ENCODE measurements at regions not wholly inside any gene's neighbourhood (a gene's known extent, or its start where the extent isn't known, plus 50 kb on each side); places are given as distances from the start of the nearest gene placed in this dataset.

DNA sequence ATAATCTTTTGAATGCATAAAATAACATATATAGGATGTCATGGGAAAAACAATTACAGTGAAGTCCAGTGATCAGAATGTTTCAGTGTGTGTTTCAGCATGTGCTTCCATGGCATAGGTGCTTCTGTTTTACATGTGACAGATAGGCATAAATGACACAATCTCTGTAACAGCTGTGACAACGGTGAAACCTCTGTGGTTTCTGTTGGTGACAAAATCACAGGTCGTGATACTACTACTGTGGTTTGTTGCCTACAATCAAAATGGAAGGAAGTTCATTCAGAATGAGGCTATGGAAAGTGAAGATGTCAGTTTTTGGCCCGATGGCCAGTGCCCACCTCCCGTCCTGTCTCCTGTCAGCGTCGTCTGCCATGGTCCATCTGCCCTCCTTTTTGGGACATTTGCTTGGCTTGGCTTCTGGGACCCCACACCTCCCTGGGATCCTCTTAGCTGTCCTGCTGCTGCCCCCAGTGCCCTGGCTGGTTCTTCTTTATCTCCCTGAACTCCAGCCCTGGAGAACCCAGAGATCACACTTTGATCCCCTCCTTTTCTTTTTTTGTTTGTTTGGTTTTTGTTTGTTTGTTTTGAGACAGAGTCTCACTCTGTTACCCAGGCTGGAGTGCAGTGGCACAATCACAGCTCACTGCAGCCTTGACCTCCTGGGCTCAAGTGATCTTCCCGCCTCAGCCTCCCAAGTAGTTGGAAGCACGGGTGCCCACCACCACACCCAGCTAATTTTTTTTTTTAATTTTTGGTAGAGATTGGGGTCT, 79.3 kb upstream of the NAA20 start (continued):
- TF ChIP-seq, protein P1, sequence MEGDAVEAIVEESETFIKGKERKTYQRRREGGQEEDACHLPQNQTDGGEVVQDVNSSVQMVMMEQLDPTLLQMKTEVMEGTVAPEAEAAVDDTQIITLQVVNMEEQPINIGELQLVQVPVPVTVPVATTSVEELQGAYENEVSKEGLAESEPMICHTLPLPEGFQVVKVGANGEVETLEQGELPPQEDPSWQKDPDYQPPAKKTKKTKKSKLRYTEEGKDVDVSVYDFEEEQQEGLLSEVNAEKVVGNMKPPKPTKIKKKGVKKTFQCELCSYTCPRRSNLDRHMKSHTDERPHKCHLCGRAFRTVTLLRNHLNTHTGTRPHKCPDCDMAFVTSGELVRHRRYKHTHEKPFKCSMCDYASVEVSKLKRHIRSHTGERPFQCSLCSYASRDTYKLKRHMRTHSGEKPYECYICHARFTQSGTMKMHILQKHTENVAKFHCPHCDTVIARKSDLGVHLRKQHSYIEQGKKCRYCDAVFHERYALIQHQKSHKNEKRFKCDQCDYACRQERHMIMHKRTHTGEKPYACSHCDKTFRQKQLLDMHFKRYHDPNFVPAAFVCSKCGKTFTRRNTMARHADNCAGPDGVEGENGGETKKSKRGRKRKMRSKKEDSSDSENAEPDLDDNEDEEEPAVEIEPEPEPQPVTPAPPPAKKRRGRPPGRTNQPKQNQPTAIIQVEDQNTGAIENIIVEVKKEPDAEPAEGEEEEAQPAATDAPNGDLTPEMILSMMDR (conservative IDR thresholded peaks at IDR 0.05; ENCODE audit: low read depth in 2 of 2) = no peak
- no peak for TF ChIP-seq JUNB (IDR thresholded peaks at IDR 0.05; ENCODE audit: unreplicated experiment)
- TF ChIP-seq STAT1 (IDR thresholded peaks at IDR 0.05; ENCODE audit: unreplicated experiment) = no peak
- TF ChIP-seq, protein P2, sequence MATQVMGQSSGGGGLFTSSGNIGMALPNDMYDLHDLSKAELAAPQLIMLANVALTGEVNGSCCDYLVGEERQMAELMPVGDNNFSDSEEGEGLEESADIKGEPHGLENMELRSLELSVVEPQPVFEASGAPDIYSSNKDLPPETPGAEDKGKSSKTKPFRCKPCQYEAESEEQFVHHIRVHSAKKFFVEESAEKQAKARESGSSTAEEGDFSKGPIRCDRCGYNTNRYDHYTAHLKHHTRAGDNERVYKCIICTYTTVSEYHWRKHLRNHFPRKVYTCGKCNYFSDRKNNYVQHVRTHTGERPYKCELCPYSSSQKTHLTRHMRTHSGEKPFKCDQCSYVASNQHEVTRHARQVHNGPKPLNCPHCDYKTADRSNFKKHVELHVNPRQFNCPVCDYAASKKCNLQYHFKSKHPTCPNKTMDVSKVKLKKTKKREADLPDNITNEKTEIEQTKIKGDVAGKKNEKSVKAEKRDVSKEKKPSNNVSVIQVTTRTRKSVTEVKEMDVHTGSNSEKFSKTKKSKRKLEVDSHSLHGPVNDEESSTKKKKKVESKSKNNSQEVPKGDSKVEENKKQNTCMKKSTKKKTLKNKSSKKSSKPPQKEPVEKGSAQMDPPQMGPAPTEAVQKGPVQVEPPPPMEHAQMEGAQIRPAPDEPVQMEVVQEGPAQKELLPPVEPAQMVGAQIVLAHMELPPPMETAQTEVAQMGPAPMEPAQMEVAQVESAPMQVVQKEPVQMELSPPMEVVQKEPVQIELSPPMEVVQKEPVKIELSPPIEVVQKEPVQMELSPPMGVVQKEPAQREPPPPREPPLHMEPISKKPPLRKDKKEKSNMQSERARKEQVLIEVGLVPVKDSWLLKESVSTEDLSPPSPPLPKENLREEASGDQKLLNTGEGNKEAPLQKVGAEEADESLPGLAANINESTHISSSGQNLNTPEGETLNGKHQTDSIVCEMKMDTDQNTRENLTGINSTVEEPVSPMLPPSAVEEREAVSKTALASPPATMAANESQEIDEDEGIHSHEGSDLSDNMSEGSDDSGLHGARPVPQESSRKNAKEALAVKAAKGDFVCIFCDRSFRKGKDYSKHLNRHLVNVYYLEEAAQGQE (IDR thresholded peaks at IDR 0.05; ENCODE audit: unreplicated experiment) = no peak
- no peak for TF ChIP-seq EZH2phosphoT487 (IDR thresholded peaks at IDR 0.05; ENCODE audit: unreplicated experiment)
- no peak for TF ChIP-seq NANOG (IDR thresholded peaks at IDR 0.05; ENCODE audit: borderline replicate concordance)

DNA sequence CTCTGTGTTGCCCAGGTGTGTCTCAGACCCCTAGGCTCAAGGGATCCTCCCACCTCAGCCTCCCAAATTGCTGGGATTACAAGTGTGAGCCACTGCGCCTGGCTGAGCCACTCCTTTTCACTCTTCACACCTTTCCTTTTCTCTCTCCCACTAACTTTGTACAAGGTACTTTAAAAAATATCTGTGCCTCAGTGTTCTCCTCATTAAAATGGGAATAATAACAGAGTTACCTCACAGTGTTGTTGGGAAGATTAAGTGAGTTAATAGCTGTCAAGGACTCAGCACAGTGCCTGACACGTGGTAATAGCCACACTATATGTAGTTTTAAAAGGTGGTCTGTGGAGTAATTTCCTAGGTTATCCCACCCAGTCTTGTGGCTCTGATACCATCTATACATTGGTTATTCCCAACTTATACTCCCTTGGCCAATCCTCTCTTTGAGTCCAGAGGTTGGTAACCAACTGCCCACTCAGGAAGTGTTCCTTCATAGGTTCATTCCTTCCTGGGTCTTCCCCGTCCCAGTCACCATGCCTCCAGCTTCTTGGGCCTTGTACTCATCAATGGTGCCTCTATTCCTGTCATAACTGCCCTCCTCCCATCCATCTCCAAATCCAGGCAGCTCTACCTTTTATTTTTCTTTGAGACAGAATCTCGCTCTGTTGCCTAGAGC, 78.6 kb upstream of the NAA20 start:
- TF ChIP-seq, protein P3, sequence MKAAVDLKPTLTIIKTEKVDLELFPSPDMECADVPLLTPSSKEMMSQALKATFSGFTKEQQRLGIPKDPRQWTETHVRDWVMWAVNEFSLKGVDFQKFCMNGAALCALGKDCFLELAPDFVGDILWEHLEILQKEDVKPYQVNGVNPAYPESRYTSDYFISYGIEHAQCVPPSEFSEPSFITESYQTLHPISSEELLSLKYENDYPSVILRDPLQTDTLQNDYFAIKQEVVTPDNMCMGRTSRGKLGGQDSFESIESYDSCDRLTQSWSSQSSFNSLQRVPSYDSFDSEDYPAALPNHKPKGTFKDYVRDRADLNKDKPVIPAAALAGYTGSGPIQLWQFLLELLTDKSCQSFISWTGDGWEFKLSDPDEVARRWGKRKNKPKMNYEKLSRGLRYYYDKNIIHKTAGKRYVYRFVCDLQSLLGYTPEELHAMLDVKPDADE (IDR thresholded peaks at IDR 0.05) = no peak
- TF ChIP-seq, protein P4, sequence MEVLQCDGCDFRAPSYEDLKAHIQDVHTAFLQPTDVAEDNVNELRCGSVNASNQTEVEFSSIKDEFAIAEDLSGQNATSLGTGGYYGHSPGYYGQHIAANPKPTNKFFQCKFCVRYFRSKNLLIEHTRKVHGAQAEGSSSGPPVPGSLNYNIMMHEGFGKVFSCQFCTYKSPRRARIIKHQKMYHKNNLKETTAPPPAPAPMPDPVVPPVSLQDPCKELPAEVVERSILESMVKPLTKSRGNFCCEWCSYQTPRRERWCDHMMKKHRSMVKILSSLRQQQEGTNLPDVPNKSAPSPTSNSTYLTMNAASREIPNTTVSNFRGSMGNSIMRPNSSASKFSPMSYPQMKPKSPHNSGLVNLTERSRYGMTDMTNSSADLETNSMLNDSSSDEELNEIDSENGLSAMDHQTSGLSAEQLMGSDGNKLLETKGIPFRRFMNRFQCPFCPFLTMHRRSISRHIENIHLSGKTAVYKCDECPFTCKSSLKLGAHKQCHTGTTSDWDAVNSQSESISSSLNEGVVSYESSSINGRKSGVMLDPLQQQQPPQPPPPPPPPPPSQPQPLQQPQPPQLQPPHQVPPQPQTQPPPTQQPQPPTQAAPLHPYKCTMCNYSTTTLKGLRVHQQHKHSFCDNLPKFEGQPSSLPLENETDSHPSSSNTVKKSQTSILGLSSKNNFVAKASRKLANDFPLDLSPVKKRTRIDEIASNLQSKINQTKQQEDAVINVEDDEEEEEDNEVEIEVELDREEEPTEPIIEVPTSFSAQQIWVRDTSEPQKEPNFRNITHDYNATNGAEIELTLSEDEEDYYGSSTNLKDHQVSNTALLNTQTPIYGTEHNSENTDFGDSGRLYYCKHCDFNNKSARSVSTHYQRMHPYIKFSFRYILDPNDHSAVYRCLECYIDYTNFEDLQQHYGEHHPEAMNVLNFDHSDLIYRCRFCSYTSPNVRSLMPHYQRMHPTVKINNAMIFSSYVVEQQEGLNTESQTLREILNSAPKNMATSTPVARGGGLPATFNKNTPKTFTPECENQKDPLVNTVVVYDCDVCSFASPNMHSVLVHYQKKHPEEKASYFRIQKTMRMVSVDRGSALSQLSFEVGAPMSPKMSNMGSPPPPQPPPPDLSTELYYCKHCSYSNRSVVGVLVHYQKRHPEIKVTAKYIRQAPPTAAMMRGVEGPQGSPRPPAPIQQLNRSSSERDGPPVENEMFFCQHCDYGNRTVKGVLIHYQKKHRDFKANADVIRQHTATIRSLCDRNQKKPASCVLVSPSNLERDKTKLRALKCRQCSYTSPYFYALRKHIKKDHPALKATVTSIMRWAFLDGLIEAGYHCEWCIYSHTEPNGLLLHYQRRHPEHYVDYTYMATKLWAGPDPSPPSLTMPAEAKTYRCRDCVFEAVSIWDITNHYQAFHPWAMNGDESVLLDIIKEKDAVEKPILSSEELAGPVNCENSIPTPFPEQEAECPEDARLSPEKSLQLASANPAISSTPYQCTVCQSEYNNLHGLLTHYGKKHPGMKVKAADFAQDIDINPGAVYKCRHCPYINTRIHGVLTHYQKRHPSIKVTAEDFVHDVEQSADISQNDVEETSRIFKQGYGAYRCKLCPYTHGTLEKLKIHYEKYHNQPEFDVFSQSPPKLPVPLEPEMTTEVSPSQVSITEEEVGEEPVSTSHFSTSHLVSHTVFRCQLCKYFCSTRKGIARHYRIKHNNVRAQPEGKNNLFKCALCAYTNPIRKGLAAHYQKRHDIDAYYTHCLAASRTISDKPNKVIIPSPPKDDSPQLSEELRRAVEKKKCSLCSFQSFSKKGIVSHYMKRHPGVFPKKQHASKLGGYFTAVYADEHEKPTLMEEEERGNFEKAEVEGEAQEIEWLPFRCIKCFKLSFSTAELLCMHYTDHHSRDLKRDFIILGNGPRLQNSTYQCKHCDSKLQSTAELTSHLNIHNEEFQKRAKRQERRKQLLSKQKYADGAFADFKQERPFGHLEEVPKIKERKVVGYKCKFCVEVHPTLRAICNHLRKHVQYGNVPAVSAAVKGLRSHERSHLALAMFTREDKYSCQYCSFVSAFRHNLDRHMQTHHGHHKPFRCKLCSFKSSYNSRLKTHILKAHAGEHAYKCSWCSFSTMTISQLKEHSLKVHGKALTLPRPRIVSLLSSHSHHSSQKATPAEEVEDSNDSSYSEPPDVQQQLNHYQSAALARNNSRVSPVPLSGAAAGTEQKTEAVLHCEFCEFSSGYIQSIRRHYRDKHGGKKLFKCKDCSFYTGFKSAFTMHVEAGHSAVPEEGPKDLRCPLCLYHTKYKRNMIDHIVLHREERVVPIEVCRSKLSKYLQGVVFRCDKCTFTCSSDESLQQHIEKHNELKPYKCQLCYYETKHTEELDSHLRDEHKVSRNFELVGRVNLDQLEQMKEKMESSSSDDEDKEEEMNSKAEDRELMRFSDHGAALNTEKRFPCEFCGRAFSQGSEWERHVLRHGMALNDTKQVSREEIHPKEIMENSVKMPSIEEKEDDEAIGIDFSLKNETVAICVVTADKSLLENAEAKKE (CRISPR knock-in tag; IDR thresholded peaks at IDR 0.05) = no peak
- H3K4me3 ChIP-seq = no peak overlapping the region
- H3K79me2 ChIP-seq (replicated peaks; ENCODE audit: insufficient read depth) = no peaks in the 10 kb centered on the region
- no peak overlapping the region for H3K4me2 ChIP-seq
- H3K4me1 Mint-ChIP-seq = peaks cover 19% of the 10 kb centered on the region
- H3F3A ChIP-seq (replicated peaks; ENCODE audit: low read depth) = no peaks in the 10 kb centered on the region
- H4K20me1 ChIP-seq (replicated peaks; ENCODE audit: insufficient read depth) = no peaks in the 10 kb centered on the region
- no peaks in the 10 kb centered on the region for H3K27me3 ChIP-seq (ENCODE audit: insufficient read depth)
- no peaks in the 10 kb centered on the region for H3K4me1 ChIP-seq (ENCODE audit: insufficient read depth)
- no peak overlapping the region for H2AFZ ChIP-seq
- ATAC-seq (no peak), DNase-seq (ENCODE audit: low spot score) (no peak)
- H3K27ac Mint-ChIP-seq = no peak overlapping the region
- H3K9me3 Mint-ChIP-seq = no peaks in the 10 kb centered on the region
- no peaks in the 10 kb centered on the region for H3K36me3 Mint-ChIP-seq (ENCODE audit: low read depth)
- H3K27me3 Mint-ChIP-seq (ENCODE audit: insufficient read depth, low read depth, poor library complexity) = no peaks in the 10 kb centered on the region
- no peak overlapping the region for H3K4me3 Mint-ChIP-seq
- H3K36me3 ChIP-seq (ENCODE audit: insufficient read depth) = no peaks in the 10 kb centered on the region
- H3K27ac ChIP-seq (ENCODE audit: low read depth) = no peak overlapping the region
- H3K9me2 ChIP-seq (ENCODE audit: insufficient read depth) = no peaks in the 10 kb centered on the region; the same call in 1 of the 2 replicates

All from GM23338 (cell line).